OCI-LY1 (cell line): ENCODE measurements at regions not wholly inside any gene's neighbourhood (a gene's known extent, or its start where the extent isn't known, plus 50 kb on each side); places are given as distances from the start of the nearest gene placed in this dataset.
"Not testable (repeated sequence)": the region's sequence is repeated elsewhere in the genome, so short reads cannot be mapped to it uniquely, and the experiment has no call there.

Source experiments
- H2AFZ ChIP-seq: fragments of 200-600 bp; sonication (generic), shearing (Covaris generic); 2 replicates; pipeline ENCODE4 v1.6.0; 2014; ENCODE audit warnings: antibody characterized with exemption, mild to moderate bottlenecking, low read length
- H3F3A ChIP-seq: fragments of 200-600 bp; sonication (generic), shearing (Covaris generic); 2 replicates; pipeline ENCODE4 v1.6.0; 2014; ENCODE audit warnings: mild to moderate bottlenecking, antibody characterized with exemption, low read length, moderate library complexity; ENCODE audit not compliant: insufficient read depth
- H3K27ac ChIP-seq: fragments of 200-600 bp; sonication (generic); 2 replicates; pipeline ENCODE4 v1.5.1; 2014; ENCODE audit warnings: low read length, mixed run types, mild to moderate bottlenecking, low read depth; ENCODE audit not compliant: poor library complexity, severe bottlenecking
- H3K27me3 ChIP-seq: fragments of 200-600 bp; sonication (generic); 2 replicates; pipeline ENCODE4 v1.6.0; 2014; ENCODE audit warnings: antibody characterized with exemption, mild to moderate bottlenecking, low read length, moderate library complexity; ENCODE audit not compliant: insufficient read depth
- H3K36me3 ChIP-seq: fragments of 200-600 bp; sonication (generic); 2 replicates; pipeline ENCODE4 v1.6.1; 2014; ENCODE audit warnings: mild to moderate bottlenecking, antibody characterized with exemption, low read length, moderate library complexity, mixed read lengths; ENCODE audit not compliant: insufficient read depth
- H3K4me1 ChIP-seq: fragments of 200-600 bp; sonication (generic); 2 replicates; pipeline ENCODE4 v1.5.1; 2014; ENCODE audit warnings: mild to moderate bottlenecking, low read length, moderate library complexity; ENCODE audit not compliant: insufficient read depth, severe bottlenecking
- H3K4me2 ChIP-seq: fragments of 200-600 bp; sonication (generic), shearing (Covaris generic); 2 replicates; pipeline ENCODE4 v1.6.1; 2014; ENCODE audit warnings: low read length
- H3K4me3 ChIP-seq: fragments of 200-600 bp; sonication (generic); 2 replicates; pipeline ENCODE4 v1.5.1; 2014; ENCODE audit warnings: low read length, low read depth, mild to moderate bottlenecking, mixed read lengths; ENCODE audit not compliant: poor library complexity, severe bottlenecking
- H3K79me2 ChIP-seq: fragments of 200-600 bp; shearing (Covaris generic); 2 replicates; pipeline ENCODE4 v1.6.1; 2016; ENCODE audit warnings: mixed run types, low read length, mixed read lengths; ENCODE audit not compliant: insufficient read depth
- H3K9ac ChIP-seq: fragments of 200-600 bp; sonication (generic), shearing (Covaris generic); 2 replicates; pipeline ENCODE4 v1.6.1; 2014; ENCODE audit warnings: mild to moderate bottlenecking, low read length, mixed read lengths
- H3K9me2 ChIP-seq: fragments of 200-600 bp; sonication (generic), shearing (Covaris generic); 2 replicates; pipeline ENCODE4 v1.6.1; 2014; ENCODE audit warnings: low read depth, mild to moderate bottlenecking, low read length, mixed read lengths
- H3K9me3 ChIP-seq: fragments of 200-600 bp; shearing (Covaris generic); 2 replicates; pipeline ENCODE4 v1.6.1; 2014; ENCODE audit warnings: low read length, mixed read lengths
- H4K20me1 ChIP-seq: fragments of 200-600 bp; sonication (generic), shearing (Covaris generic); 2 replicates; pipeline ENCODE4 v1.6.0; 2016; ENCODE audit warnings: mild to moderate bottlenecking, low read length; ENCODE audit not compliant: insufficient read depth
- EZH2 ChIP-seq: fragments of 200-600 bp; sonication (generic), shearing (Covaris generic); IDR thresholded peaks from 2 replicates; pipeline ENCODE4 v1.8.0; 2017; ENCODE audit warnings: borderline replicate concordance, mixed run types, mild to moderate bottlenecking, antibody characterized with exemption, low read length, moderate library complexity, mixed read lengths
- TF ChIP-seq, protein P1 (sequence below): fragments of 200-600 bp; sonication (generic), shearing (Covaris generic); IDR thresholded peaks from 2 replicates; pipeline ENCODE4 v1.5.1; 2017; ENCODE audit warnings: mild to moderate bottlenecking, antibody characterized with exemption, low read length, moderate library complexity, mixed read lengths

DNA sequence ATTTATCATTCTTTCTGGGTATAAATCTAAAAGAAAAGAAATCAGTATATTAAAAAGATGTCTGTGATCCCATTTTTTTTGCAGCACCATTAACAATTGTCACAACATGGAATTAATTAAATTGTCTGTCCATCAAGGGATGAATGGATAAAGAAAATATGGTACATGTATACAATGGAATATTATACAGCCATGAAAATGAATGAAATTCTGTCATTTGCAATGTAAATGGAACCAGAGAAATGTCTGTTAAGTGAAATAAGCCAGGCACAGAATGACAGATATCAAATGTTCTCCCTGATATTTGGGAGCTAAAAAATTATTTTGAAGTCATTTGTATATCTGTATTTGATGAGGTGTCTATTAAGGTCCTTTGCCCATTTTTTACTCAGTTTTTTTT lies 77.1 kb upstream of the NDST4 start:
- Histone ChIP-seq H3K36me3 (no peaks in the 10 kb centered on the region), H3K9me3 (no peaks in the 10 kb centered on the region), H4K20me1 (no peaks in the 10 kb centered on the region), H3K27ac (no peak overlapping the region), H3K9me2 (no peaks in the 10 kb centered on the region), H3F3A (no peaks in the 10 kb centered on the region), H2AFZ (no peak overlapping the region), H3K27me3 (no peaks in the 10 kb centered on the region), H3K4me2 (no peak overlapping the region), H3K79me2 (no peaks in the 10 kb centered on the region), H3K9ac (no peak overlapping the region), H3K4me1 (no peaks in the 10 kb centered on the region), H3K4me3 (no peak overlapping the region)
- TF ChIP-seq EZH2: no peak
- TF ChIP-seq, protein P1, sequence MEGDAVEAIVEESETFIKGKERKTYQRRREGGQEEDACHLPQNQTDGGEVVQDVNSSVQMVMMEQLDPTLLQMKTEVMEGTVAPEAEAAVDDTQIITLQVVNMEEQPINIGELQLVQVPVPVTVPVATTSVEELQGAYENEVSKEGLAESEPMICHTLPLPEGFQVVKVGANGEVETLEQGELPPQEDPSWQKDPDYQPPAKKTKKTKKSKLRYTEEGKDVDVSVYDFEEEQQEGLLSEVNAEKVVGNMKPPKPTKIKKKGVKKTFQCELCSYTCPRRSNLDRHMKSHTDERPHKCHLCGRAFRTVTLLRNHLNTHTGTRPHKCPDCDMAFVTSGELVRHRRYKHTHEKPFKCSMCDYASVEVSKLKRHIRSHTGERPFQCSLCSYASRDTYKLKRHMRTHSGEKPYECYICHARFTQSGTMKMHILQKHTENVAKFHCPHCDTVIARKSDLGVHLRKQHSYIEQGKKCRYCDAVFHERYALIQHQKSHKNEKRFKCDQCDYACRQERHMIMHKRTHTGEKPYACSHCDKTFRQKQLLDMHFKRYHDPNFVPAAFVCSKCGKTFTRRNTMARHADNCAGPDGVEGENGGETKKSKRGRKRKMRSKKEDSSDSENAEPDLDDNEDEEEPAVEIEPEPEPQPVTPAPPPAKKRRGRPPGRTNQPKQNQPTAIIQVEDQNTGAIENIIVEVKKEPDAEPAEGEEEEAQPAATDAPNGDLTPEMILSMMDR: no peak

DNA sequence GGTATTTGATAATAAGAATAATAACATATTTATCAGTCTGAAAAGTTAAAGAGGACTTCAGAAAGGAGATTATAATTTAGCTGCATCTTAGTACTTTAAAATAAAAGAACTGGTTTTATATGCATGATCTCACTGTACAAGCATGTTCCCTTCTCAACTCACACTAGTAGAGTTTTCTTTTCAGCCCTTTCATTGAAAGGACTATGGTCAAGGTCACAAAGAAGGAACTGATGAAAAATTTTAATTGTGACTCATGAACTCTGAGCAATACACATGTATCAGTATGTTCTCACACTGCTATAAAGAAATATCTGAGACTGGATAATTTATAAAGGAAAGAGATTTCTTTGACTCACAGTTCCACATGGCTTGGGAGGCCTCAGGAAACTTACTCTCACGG lies 73.7 kb upstream of the NDST4 start:
- TF ChIP-seq EZH2: no peak
- TF ChIP-seq, protein P1: no peak
- no peaks in the 10 kb centered on the region for H3F3A ChIP-seq

DNA sequence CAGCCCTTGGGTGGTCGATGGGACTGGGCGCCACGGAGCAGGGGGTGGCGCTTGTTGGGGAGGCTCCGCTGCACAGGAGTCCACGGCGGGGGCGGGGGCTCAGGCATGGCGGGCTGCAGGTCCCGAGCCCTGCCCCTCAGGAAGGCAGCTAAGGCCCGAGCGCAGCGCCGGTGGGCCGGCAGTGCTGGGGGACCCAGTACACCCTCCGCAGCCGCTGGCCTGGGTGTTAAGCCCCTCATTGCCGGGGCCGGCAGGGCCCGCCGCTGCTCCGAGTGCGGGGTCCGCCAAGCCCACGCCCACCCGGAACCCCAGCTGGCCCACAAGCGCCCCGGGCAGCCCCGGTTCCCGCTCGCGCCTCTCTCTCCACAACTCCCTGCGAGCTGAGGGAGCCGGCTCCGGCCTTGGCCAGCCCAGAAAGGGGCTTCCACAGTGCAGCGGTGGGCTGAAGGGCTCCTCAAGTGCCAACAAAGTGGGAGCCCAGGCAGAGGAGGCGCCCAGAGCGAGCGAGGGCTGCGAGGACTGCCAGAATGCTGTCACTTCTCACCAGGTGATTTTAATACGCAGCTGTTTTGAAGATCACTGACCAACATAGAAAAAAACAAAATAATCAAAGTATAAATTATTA lies 66.1 kb upstream of the NDST4 start:
- H3K27ac ChIP-seq, H3K4me3 ChIP-seq, H3K4me1 ChIP-seq, H3K36me3 ChIP-seq, H4K20me1 ChIP-seq, H2AFZ ChIP-seq, H3K9ac ChIP-seq, H3F3A ChIP-seq, H3K9me3 ChIP-seq, H3K79me2 ChIP-seq, H3K4me2 ChIP-seq, H3K27me3 ChIP-seq, H3K9me2 ChIP-seq: not testable (repeated sequence)

More for the DNA sequence above, 73.7 kb upstream of the NDST4 start:
- no peaks in the 10 kb centered on the region for H3K4me1 ChIP-seq
- no peak overlapping the region for H3K9ac ChIP-seq
- no peaks in the 10 kb centered on the region for H3K9me3 ChIP-seq
- no peaks in the 10 kb centered on the region for H3K36me3 ChIP-seq
- H3K79me2 ChIP-seq: no peaks in the 10 kb centered on the region
- H2AFZ ChIP-seq: no peak overlapping the region
- H3K4me3 ChIP-seq: no peak overlapping the region
- no peaks in the 10 kb centered on the region for H3K9me2 ChIP-seq
- no peaks in the 10 kb centered on the region for H3K27me3 ChIP-seq
- H3K27ac ChIP-seq: no peak overlapping the region
- no peaks in the 10 kb centered on the region for H4K20me1 ChIP-seq
- H3K4me2 ChIP-seq: no peak overlapping the region

DNA sequence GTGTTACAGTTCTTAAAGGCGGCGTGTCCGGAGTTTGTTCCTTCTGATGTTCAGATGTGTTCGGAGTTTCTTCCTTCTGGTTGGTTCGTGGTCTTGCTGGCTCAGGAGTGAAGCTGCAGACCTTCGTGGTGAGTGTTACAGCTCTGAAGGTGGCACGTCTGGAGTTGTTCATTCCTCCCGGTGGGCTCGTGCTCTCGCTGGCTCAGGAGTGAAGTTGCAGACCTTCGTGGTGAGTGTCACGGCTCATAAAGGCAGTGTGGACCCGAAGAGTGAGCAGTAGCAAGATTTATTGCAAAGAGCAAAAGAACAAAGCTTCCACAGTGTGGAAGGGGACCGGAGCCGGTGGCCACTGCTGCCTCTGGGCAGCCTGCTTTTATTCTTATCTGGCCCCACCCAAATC lies 65.3 kb upstream of the NDST4 start:
- not testable (repeated sequence) for H2AFZ ChIP-seq, H4K20me1 ChIP-seq, H3K4me2 ChIP-seq, H3K9ac ChIP-seq, H3K27ac ChIP-seq, H3K4me1 ChIP-seq, H3K4me3 ChIP-seq, H3K27me3 ChIP-seq, H3K79me2 ChIP-seq, H3K36me3 ChIP-seq, H3F3A ChIP-seq, H3K9me3 ChIP-seq, H3K9me2 ChIP-seq
